Testis (tissue), 2 donors: ENCODE measurements at regions not wholly inside any gene's neighbourhood (a gene's known extent, or its start where the extent isn't known, plus 50 kb on each side); places are given as distances from the start of the nearest gene placed in this dataset.

Experiments
- DNase-seq: peaks from one replicate; pipeline ENCODE4 v3.0.0-alpha.2; 2019
- H3K27ac ChIP-seq, 2 donors: fragments of 200-600 bp; sonication (generic); one replicate each; pipeline ENCODE4 v1.5.1; 2019
- H3K27me3 ChIP-seq: fragments of 200-600 bp; sonication (generic); one replicate; pipeline ENCODE4 v1.5.1; 2019
- H3K36me3 ChIP-seq: fragments of 200-600 bp; sonication (generic); one replicate; pipeline ENCODE4 v1.5.1; 2017; ENCODE audit warnings: low read depth; ENCODE audit errors: missing control alignments
- H3K4me1 ChIP-seq: fragments of 200-600 bp; sonication (generic); one replicate; pipeline ENCODE4 v1.5.1; 2019
- H3K4me3 ChIP-seq, 2 donors: fragments of 200-600 bp; sonication (generic); one replicate each; pipeline ENCODE4 v1.5.1; 2017 to 2019
- H3K9me3 ChIP-seq: fragments of 200-600 bp; sonication (generic); one replicate; pipeline ENCODE4 v1.5.1; 2017
- CTCF ChIP-seq, 3 experiments: fragments of 450-650 bp in 2 of 3; fragments of 200-600 bp in 1 of 3; sonication (generic) in 1 of 3; IDR thresholded peaks; one replicate each; pipeline ENCODE4 v1.5.1; 2016 to 2019; ENCODE audit warnings: antibody characterized with exemption in 3 of 3, mild to moderate bottlenecking in 2 of 3, moderate library complexity in 1 of 3
- POLR2A ChIP-seq: fragments of 450-650 bp; IDR thresholded peaks from one replicate; pipeline ENCODE4 v1.6.1; 2017; ENCODE audit warnings: antibody characterized with exemption, mild to moderate bottlenecking, moderate library complexity
- WGBS, 2 donors: methylation state at CpG; one replicate each; pipeline ENCODE4 v1.1.5; 2018; 5-methylcytosine and 5-hydroxymethylcytosine counted together
- intact Hi-C: fragments of 100-400 bp; cut with DNase I; formaldehyde crosslinking; loops from one replicate; pipeline ENCODE4 v1.15.1; 2023; ENCODE audit warnings: low total_unique reads

GRCh38 chr22:49124608-49125007 is 703.1 kb downstream of the BRD1 start:
- Histone ChIP-seq H3K27me3 (no peaks in the 10 kb centered on the region), H3K4me1 (no peaks in the 10 kb centered on the region), H3K9me3 (no peaks in the 10 kb centered on the region), H3K4me3 (no peak overlapping the region), H3K36me3 (no peaks in the 10 kb centered on the region), H3K27ac (no peak overlapping the region)
- TF ChIP-seq CTCF (IDR thresholded peaks at IDR 0.05) (no peak), POLR2A (no peak)
- no peak for DNase-seq
- intact Hi-C loops: no loop called here
- 55 to 64% methylated on average over 5 of the region's 5 CpGs for WGBS, 2 donors

- WGBS, 2 donors: 70 to 79% methylated on average over 11 of the region's 11 CpGs
Measured at GRCh38 chr22:49123621-49124192, 704.0 kb downstream of the BRD1 start.

GRCh38 chr22:49119551-49119952 is 708.1 kb downstream of the BRD1 start:
- Histone ChIP-seq H3K4me3 (no peak overlapping the region), H3K4me1 (no peaks in the 10 kb centered on the region), H3K9me3 (no peaks in the 10 kb centered on the region), H3K27me3 (no peaks in the 10 kb centered on the region), H3K27ac (no peak overlapping the region), H3K36me3 (no peaks in the 10 kb centered on the region)
- intact Hi-C loops: no loop called here
- no peak for TF ChIP-seq POLR2A
- TF ChIP-seq CTCF (IDR thresholded peaks at IDR 0.05): no peak
- WGBS, 2 donors: 40 to 47% methylated on average over 11 to 13 of the region's 13 CpGs
- DNase-seq: no peak

More at GRCh38 chr22:49123621-49124192, 704.0 kb downstream of the BRD1 start:
- no peak overlapping the region for H3K4me3 ChIP-seq
- no peaks in the 10 kb centered on the region for H3K27me3 ChIP-seq
- no peak overlapping the region for H3K27ac ChIP-seq
- no peak for TF ChIP-seq CTCF (IDR thresholded peaks at IDR 0.05)
- no peak for TF ChIP-seq POLR2A
- H3K36me3 ChIP-seq: no peaks in the 10 kb centered on the region
- no peak for DNase-seq
- intact Hi-C loops: no loop called here
- no peaks in the 10 kb centered on the region for H3K4me1 ChIP-seq
- no peaks in the 10 kb centered on the region for H3K9me3 ChIP-seq

GRCh38 chr22:49118065-49118464 is 709.6 kb downstream of the BRD1 start:
- Histone ChIP-seq H3K36me3 (no peaks in the 10 kb centered on the region), H3K4me3 (no peak overlapping the region), H3K27me3 (no peaks in the 10 kb centered on the region), H3K9me3 (no peaks in the 10 kb centered on the region), H3K27ac (no peak overlapping the region), H3K4me1 (no peaks in the 10 kb centered on the region)
- WGBS, 2 donors: 95 to 97% methylated on average over 17 of the region's 17 CpGs
- TF ChIP-seq CTCF (IDR thresholded peaks at IDR 0.05): no peak
- no peak for TF ChIP-seq POLR2A
- intact Hi-C loops: no loop called here
- DNase-seq: no peak

DNA sequence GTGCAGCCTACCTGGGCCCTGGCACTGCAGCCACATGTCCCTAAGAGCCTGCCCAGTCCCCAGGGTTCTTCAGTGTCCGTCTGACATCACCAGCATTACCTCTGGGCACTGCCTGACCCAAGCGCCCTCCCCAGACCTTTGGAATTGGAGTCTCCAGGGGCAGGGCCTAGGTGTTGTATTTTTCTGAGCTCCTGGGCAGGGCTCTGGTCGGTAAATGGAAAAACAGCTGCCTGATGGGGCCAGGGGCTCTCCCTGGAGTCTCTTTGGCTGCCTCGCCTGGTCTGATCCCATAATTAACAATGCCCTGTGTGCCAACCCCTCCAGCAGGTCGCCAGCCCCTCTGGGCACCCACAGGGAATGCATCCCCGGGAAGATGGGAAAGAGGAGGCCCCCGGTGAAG is 710.2 kb downstream of the BRD1 start:
- TF ChIP-seq CTCF (IDR thresholded peaks at IDR 0.05) (no peak), POLR2A (no peak)
- DNase-seq: no peak
- Histone ChIP-seq H3K4me1 (no peaks in the 10 kb centered on the region), H3K9me3 (no peaks in the 10 kb centered on the region), H3K27ac (no peak overlapping the region), H3K4me3 (no peak overlapping the region), H3K27me3 (no peaks in the 10 kb centered on the region), H3K36me3 (no peaks in the 10 kb centered on the region)
- 84 to 94% methylated on average over 5 to 7 of the region's 7 CpGs for WGBS, 2 donors
- intact Hi-C loops: no loop called here
